OCI-LY3 (cell line): ENCODE measurements at regions not wholly inside any gene's neighbourhood (a gene's known extent, or its start where the extent isn't known, plus 50 kb on each side); places are given as distances from the start of the nearest gene placed in this dataset.

Source experiments
- H2AFZ ChIP-seq: fragments of 200-600, 300-600 bp; shearing (Covaris generic); 2 replicates; pipeline ENCODE4 v1.6.0; 2014; ENCODE audit warnings: antibody characterized with exemption, low read depth, low read length
- H3K27ac ChIP-seq: fragments of 200-600, 300-600 bp; sonication (generic); 2 replicates; pipeline ENCODE4 v1.5.1; 2014; ENCODE audit warnings: mild to moderate bottlenecking, low read length, moderate library complexity, mixed read lengths
- H3K27me3 ChIP-seq: fragments of 200-600, 300-600 bp; sonication (generic); 2 replicates; pipeline ENCODE4 v1.6.1; 2014; ENCODE audit warnings: low read depth, low read length, mixed read lengths
- H3K36me3 ChIP-seq: fragments of 200-600, 300-600 bp; sonication (generic); replicated peaks from 2 replicates; pipeline ENCODE3; 2014; ENCODE audit warnings: low read depth, low read length, mixed read lengths
- H3K4me1 ChIP-seq: fragments of 300-600, 200-600 bp; sonication (generic); 2 replicates; pipeline ENCODE4 v1.6.1; 2014; ENCODE audit warnings: low read length, mixed read lengths
- H3K4me2 ChIP-seq: fragments of 200-600, 300-600 bp; sonication (generic); 2 replicates; pipeline ENCODE4 v1.6.1; 2014; ENCODE audit warnings: low read length, mixed read lengths
- H3K4me3 ChIP-seq: fragments of 300-600, 200-600 bp; sonication (generic); 2 replicates; pipeline ENCODE4 v1.5.1; 2014; ENCODE audit warnings: antibody characterized with exemption, mild to moderate bottlenecking, low read length, moderate library complexity
- H3K79me2 ChIP-seq: fragments of 300-600, 200-600 bp; shearing (Covaris generic); 2 replicates; pipeline ENCODE4 v1.6.1; 2014; ENCODE audit warnings: mild to moderate bottlenecking, low read length, mixed read lengths
- H3K9ac ChIP-seq: fragments of 300-600, 200-600 bp; shearing (Covaris generic); 2 replicates; pipeline ENCODE4 v1.6.0; 2014; ENCODE audit warnings: mild to moderate bottlenecking, low read length, moderate library complexity
- H3K9me3 ChIP-seq: fragments of 200-600, 300-600 bp; shearing (Covaris generic); 2 replicates; pipeline ENCODE4 v1.6.1; 2014; ENCODE audit warnings: low read length, mixed read lengths; ENCODE audit not compliant: insufficient read depth
- H4K20me1 ChIP-seq: fragments of 200-600, 300-600 bp; sonication (generic); 2 replicates; pipeline ENCODE4 v1.6.1; 2016; ENCODE audit warnings: low read length, mixed read lengths; ENCODE audit not compliant: insufficient read depth
- CTCF ChIP-seq: fragments of 200-600, 300-600 bp; sonication (generic); IDR thresholded peaks from 2 replicates; pipeline ENCODE4 v1.5.1; 2014; ENCODE audit warnings: antibody characterized with exemption, low read length, low read depth
- EZH2phosphoT487 ChIP-seq: fragments of 200-600 bp; shearing (Covaris generic); IDR thresholded peaks from 2 replicates; pipeline ENCODE4 v1.6.1; 2018; ENCODE audit warnings: antibody characterized with exemption, mixed run types, low read depth

GRCh38 chr2:173755798-173756197 is 209.4 kb downstream of the SP3 start:
- Histone ChIP-seq H3K27me3 (0 out of 2 replicates have a peak, but pooled peaks cover 2% of the 10 kb centered on the region), H3K36me3 (no peaks in the 10 kb centered on the region), H3K4me1 (no peaks in the 10 kb centered on the region), H3K4me2 (no peak overlapping the region), H3K27ac (no peak overlapping the region), H3K9me3 (no peaks in the 10 kb centered on the region), H3K79me2 (no peaks in the 10 kb centered on the region), H3K9ac (no peak overlapping the region), H2AFZ (no peak overlapping the region), H3K4me3 (no peak overlapping the region), H4K20me1 (no peaks in the 10 kb centered on the region)
- no peak for TF ChIP-seq CTCF
- TF ChIP-seq EZH2phosphoT487 = no peak

GRCh38 chr2:173759959-173760358 is 205.2 kb downstream of the SP3 start:
- Histone ChIP-seq H3K4me3 (no peak overlapping the region), H3K27me3 (no peaks in the 10 kb centered on the region), H2AFZ (no peak overlapping the region), H3K36me3 (no peaks in the 10 kb centered on the region), H3K27ac (no peak overlapping the region), H3K4me2 (no peak overlapping the region), H3K79me2 (no peaks in the 10 kb centered on the region), H3K9me3 (no peaks in the 10 kb centered on the region), H3K4me1 (peaks cover 3% of the 10 kb centered on the region; the same call in 1 of the 2 replicates), H3K9ac (no peak overlapping the region), H4K20me1 (no peaks in the 10 kb centered on the region)
- no peak for TF ChIP-seq CTCF
- TF ChIP-seq EZH2phosphoT487 = no peak

GRCh38 chr2:173760553-173760952 is 204.6 kb downstream of the SP3 start:
- no peak overlapping the region for H2AFZ ChIP-seq
- H3K27ac ChIP-seq = no peak overlapping the region

GRCh38 chr2:173761603-173762119 is 203.5 kb downstream of the SP3 start:
- Histone ChIP-seq H3K4me2 (no peak overlapping the region), H3K9me3 (no peaks in the 10 kb centered on the region), H3K4me1 (peaks cover 3% of the 10 kb centered on the region; the same call in 1 of the 2 replicates), H3K27ac (no peak overlapping the region), H3K27me3 (no peaks in the 10 kb centered on the region), H3K79me2 (no peaks in the 10 kb centered on the region), H4K20me1 (no peaks in the 10 kb centered on the region), H3K36me3 (no peaks in the 10 kb centered on the region), H2AFZ (no peak overlapping the region), H3K4me3 (no peak overlapping the region), H3K9ac (no peak overlapping the region)
- TF ChIP-seq CTCF = no peak
- TF ChIP-seq EZH2phosphoT487 = no peak

More at GRCh38 chr2:173760553-173760952, 204.6 kb downstream of the SP3 start:
- no peak overlapping the region for H3K9ac ChIP-seq
- TF ChIP-seq CTCF = no peak
- TF ChIP-seq EZH2phosphoT487 = no peak
- H3K4me1 ChIP-seq = peaks cover 3% of the 10 kb centered on the region; the same call in 1 of the 2 replicates
- H3K9me3 ChIP-seq = no peaks in the 10 kb centered on the region
- H3K36me3 ChIP-seq = no peaks in the 10 kb centered on the region
- no peaks in the 10 kb centered on the region for H4K20me1 ChIP-seq
- no peak overlapping the region for H3K4me3 ChIP-seq
- no peaks in the 10 kb centered on the region for H3K27me3 ChIP-seq
- H3K79me2 ChIP-seq = no peaks in the 10 kb centered on the region
- H3K4me2 ChIP-seq = no peak overlapping the region
